K562 (cell line): ENCODE measurements at regions not wholly inside any gene's neighbourhood (a gene's known extent, or its start where the extent isn't known, plus 50 kb on each side); places are given as distances from the start of the nearest gene placed in this dataset.

Source experiments
- ATAC-seq: fragments of 200-7000 bp; cut with Tn5 transposase; 3 replicates; pipeline ENCODE4 v1.9.1; 2020; ENCODE audit warnings: moderate library complexity
- BruUV-seq: library from RNA; stranded (reverse); fragments of 400-500 nt; replicated peaks from 2 replicates; lab custom pipeline; 2021; lab: Mats Ljungman, UMichigan
- CTCF ChIA-PET: fragments of 300-600 bp; formaldehyde crosslinking; extraction: SDS; loops from one replicate; lab custom pipeline; 2021; ENCODE audit warnings: low intra/inter-chr PET ratio; lab: Yijun Ruan, JAX
- POLR2A ChIA-PET: fragments of 300-600, 350-650 bp; sonication (Branson Sonifier 250); formaldehyde crosslinking; extraction: SDS; loops from one replicate; lab custom pipeline; 2021; ENCODE audit warnings: antibody characterized with exemption, inconsistent platforms; lab: Yijun Ruan, JAX
- DNase-seq, 4 experiments: peaks; one replicate each; pipeline versions ENCODE4 v3.0.0 to v3.0.0-alpha.2; 2011 to 2018; ENCODE audit warnings: low spot score in 3 of 4, mixed read lengths in 3 of 4; ENCODE audit errors: extremely low read depth in 1 of 4
- FAIRE-seq: peaks from 2 replicates; lab custom pipeline; 2011; peaks lifted over from hg19 to GRCh38; lab: Jason Lieb, UNC
- H2AFZ ChIP-seq: 2 replicates; pipeline ENCODE4 v1.6.0; 2011; ENCODE audit warnings: low read depth, low read length, control low read depth, inconsistent platforms
- H3K27ac ChIP-seq: fragments of 200-600 bp; 3 replicates; pipeline ENCODE4 v1.8.0; 2011; ENCODE audit warnings: low read depth, mild to moderate bottlenecking, control low read depth, inconsistent platforms, low read length, moderate library complexity, mixed read lengths; ENCODE audit errors: extremely low read depth
- H3K27me3 ChIP-seq, 2 experiments: fragments of 300-600 bp in 1 of 2; 2 replicates in 1 of 2; 3 replicates in 1 of 2; pipeline versions ENCODE4 v1.6.0 to v1.8.0; 2011; ENCODE audit warnings: inconsistent platforms in 2 of 2, low read length in 2 of 2, mild to moderate bottlenecking in 1 of 2, mixed read lengths in 1 of 2, moderate library complexity in 1 of 2; ENCODE audit not compliant: control insufficient read depth in 2 of 2, insufficient read depth in 2 of 2
- H3K36me3 ChIP-seq: fragments of 300-600 bp; 3 replicates; pipeline ENCODE4 v1.8.0; 2011; ENCODE audit warnings: mild to moderate bottlenecking, low read length, inconsistent platforms; ENCODE audit not compliant: control insufficient read depth, insufficient read depth
- H3K4me1 ChIP-seq, 2 experiments: fragments of 200-600 bp in 1 of 2; replicated peaks in 1 of 2; 2 replicates in 1 of 2; 3 replicates in 1 of 2; pipeline versions ENCODE4 v1.5.1 to v1.8.0; 2011; ENCODE audit warnings: inconsistent platforms in 2 of 2, low read length in 2 of 2, mild to moderate bottlenecking in 1 of 2, mixed read lengths in 1 of 2, moderate library complexity in 1 of 2; ENCODE audit not compliant: control insufficient read depth in 2 of 2, insufficient read depth in 2 of 2
- H3K4me2 ChIP-seq: 2 replicates; pipeline ENCODE4 v1.6.1; 2011; ENCODE audit warnings: low read length, control low read depth, inconsistent platforms, mixed read lengths; ENCODE audit not compliant: insufficient read depth
- H3K4me3 ChIP-seq: fragments of 200-600 bp; sonication (generic), shearing (Covaris generic); 2 replicates; pipeline ENCODE4 v1.5.1; 2016; ENCODE audit warnings: control low read depth, inconsistent platforms
- H3K79me2 ChIP-seq: fragments of 200-600 bp; 3 replicates; pipeline ENCODE4 v1.8.0; 2011; ENCODE audit warnings: low read length, inconsistent platforms; ENCODE audit not compliant: control insufficient read depth, insufficient read depth
- H3K9ac ChIP-seq, 2 experiments: 2 replicates each; pipeline versions ENCODE4 v1.6.0 to v1.6.1; 2011; ENCODE audit warnings: low read depth in 2 of 2, low read length in 2 of 2, control low read depth in 1 of 2, inconsistent platforms in 1 of 2, mild to moderate bottlenecking in 1 of 2, mixed read lengths in 1 of 2; ENCODE audit not compliant: insufficient read depth in 1 of 2
- H3K9me1 ChIP-seq: one replicate; pipeline ENCODE4 v1.6.0; 2011; ENCODE audit warnings: inconsistent platforms, mild to moderate bottlenecking, low read length, moderate library complexity; ENCODE audit not compliant: control insufficient read depth, insufficient read depth
- H3K9me3 ChIP-seq: replicated peaks from 2 replicates; pipeline ENCODE4 v1.5.1; 2011; ENCODE audit warnings: low read depth, low read length, inconsistent platforms; ENCODE audit not compliant: control insufficient read depth, insufficient read depth
- H4K20me1 ChIP-seq: replicated peaks from 2 replicates; pipeline ENCODE4 v1.6.1; 2011; ENCODE audit warnings: low read length, inconsistent platforms, mixed read lengths; ENCODE audit not compliant: control insufficient read depth, insufficient read depth
- LCOR ChIP-seq: sonication (generic); formaldehyde crosslinking; IDR thresholded peaks from 2 replicates; pipeline ENCODE4 v1.8.0; 2022; ENCODE audit warnings: mild to moderate bottlenecking, missing genetic modification reagents
- PREB ChIP-seq: sonication (generic); formaldehyde crosslinking; IDR thresholded peaks from 2 replicates; pipeline ENCODE4 v1.8.1; 2023; ENCODE audit warnings: mild to moderate bottlenecking, missing genetic modification reagents
- WGBS: fragments of 100-300 bp; shearing (Covaris generic); methylation state at CpG from one replicate; pipeline ENCODE4 v1.1.6; 2016; ENCODE audit warnings: low coverage, mixed read lengths; ENCODE audit not compliant: insufficient coverage; ENCODE audit errors: missing lambda C conversion rate; 5-methylcytosine and 5-hydroxymethylcytosine counted together
- in situ Hi-C: fragments of 300-500 bp; cut with MboI; formaldehyde crosslinking; loops from 4 replicates; pipeline ENCODE4 v1.15.0; 2018; ENCODE audit warnings: inconsistent platforms, mixed read lengths
- intact Hi-C: fragments of 100-400 bp; cut with micrococcal nuclease; formaldehyde crosslinking; loops from 2 replicates; pipeline ENCODE4 v1.14.2; 2022

- ChIA-PET CTCF (no interaction called here), POLR2A (no interaction called here)
- Histone ChIP-seq H3K27me3 (no peaks in the 10 kb centered on the region), H3K9ac (no peak overlapping the region), H3K9me1 (no peaks in the 10 kb centered on the region), H4K20me1 (no peaks in the 10 kb centered on the region), H3K9me3 (no peaks in the 10 kb centered on the region), H3K36me3 (no peaks in the 10 kb centered on the region), H3K4me1 (no peaks in the 10 kb centered on the region), H3K79me2 (no peaks in the 10 kb centered on the region), H3K4me2 (no peak overlapping the region), H2AFZ (no peak overlapping the region), H3K27ac (no peak overlapping the region), H3K4me3 (no peak overlapping the region)
- FAIRE-seq (no peak), ATAC-seq (no peak), DNase-seq (no peak)
- WGBS: 0% methylated on average over 1 of the region's 1 CpG
- in situ Hi-C loops: no loop called here
- no TSS peak for BruUV-seq
- TF ChIP-seq LCOR (CRISPR knock-in tag): no peak
- intact Hi-C loops: no loop called here
Measured at GRCh38 chr7:46696741-46697140, 775.7 kb upstream of the IGFBP3 start.

- no peak overlapping the region for H3K9ac ChIP-seq
- no peak for TF ChIP-seq PREB (CRISPR knock-in tag)
- TF ChIP-seq, all 486 proteins: peak for 0
- WGBS: 0% methylated on average over 3 of the region's 3 CpGs
- Histone ChIP-seq H2AFZ (no peak overlapping the region), H3K9me1 (no peaks in the 10 kb centered on the region), H3K4me2 (no peak overlapping the region), H3K36me3 (no peaks in the 10 kb centered on the region), H3K27ac (no peak overlapping the region), H3K79me2 (no peaks in the 10 kb centered on the region), H3K4me1 (no peaks in the 10 kb centered on the region), H3K4me3 (no peak overlapping the region), H3K27me3 (no peaks in the 10 kb centered on the region), H4K20me1 (no peaks in the 10 kb centered on the region), H3K9me3 (no peaks in the 10 kb centered on the region)
- CTCF ChIA-PET: no interaction called here
- no peak for DNase-seq
- POLR2A ChIA-PET: interaction anchor here (0.6 kb wide), 1 partner anchor 504 kb away, joined by 3 read pairs; no protein-coding TSS in a partner anchor
- no peak for FAIRE-seq
- intact Hi-C loops: no loop called here
- in situ Hi-C loops: no loop called here
- no TSS peak for BruUV-seq
- no peak for ATAC-seq
Measured at GRCh38 chr7:46695051-46695708, 774.1 kb upstream of the IGFBP3 start.
